ENCODE measurements at regions not wholly inside any gene's neighbourhood (a gene's known extent, or its start where the extent isn't known, plus 50 kb on each side); places are given as distances from the start of the nearest gene placed in this dataset.

GRCh38 chr7:84624927-84625326, 430.3 kb upstream of the SEMA3A start:
- DNase-seq (ENCODE audit: low read depth) = no peak

GRCh38 chr7:84624527-84624926, 429.9 kb upstream of the SEMA3A start:
- DNase-seq (ENCODE audit: low read depth) = no peak

GRCh38 chr7:84617265-84618030, 422.9 kb upstream of the SEMA3A start:
- DNase-seq (ENCODE audit: low read depth) = no peak

GRCh38 chr7:84614821-84615501, 420.4 kb upstream of the SEMA3A start:
- no peak for DNase-seq (ENCODE audit: low read depth)

GRCh38 chr7:84612981-84613681, 418.5 kb upstream of the SEMA3A start:
- DNase-seq (ENCODE audit: low read depth) = no peak

- no peak for DNase-seq (ENCODE audit: low read depth)
Observed at GRCh38 chr7:84611391-84611790, 416.8 kb upstream of the SEMA3A start.

- no peak for DNase-seq (ENCODE audit: low read depth)
Observed at GRCh38 chr7:84610390-84610789, 415.8 kb upstream of the SEMA3A start.

- DNase-seq (ENCODE audit: low read depth) = no peak
Observed at GRCh38 chr7:84605301-84605700, 410.7 kb upstream of the SEMA3A start.

- DNase-seq (ENCODE audit: low read depth) = no peak
Observed at GRCh38 chr7:84603545-84603944, 409.0 kb upstream of the SEMA3A start.

GRCh38 chr7:84595026-84595425, 400.4 kb upstream of the SEMA3A start:
- DNase-seq (ENCODE audit: low read depth) = no peak

GRCh38 chr7:84591897-84592296, 397.3 kb upstream of the SEMA3A start:
- DNase-seq (ENCODE audit: low read depth) = no peak

- no peak for DNase-seq (ENCODE audit: low read depth)
Observed at GRCh38 chr7:84589012-84589411, 394.4 kb upstream of the SEMA3A start.

- no peak for DNase-seq (ENCODE audit: low read depth)
Observed at GRCh38 chr7:84583331-84583730, 388.7 kb upstream of the SEMA3A start.

GRCh38 chr7:84582747-84583146, 388.2 kb upstream of the SEMA3A start:
- no peak for DNase-seq (ENCODE audit: low read depth)

GRCh38 chr7:84578825-84579224, 384.2 kb upstream of the SEMA3A start:
- DNase-seq (ENCODE audit: low read depth) = no peak

GRCh38 chr7:84568781-84569180, 374.2 kb upstream of the SEMA3A start:
- no peak for DNase-seq (ENCODE audit: low read depth)

GRCh38 chr7:84565345-84566074, 370.9 kb upstream of the SEMA3A start:
- no peak for DNase-seq (ENCODE audit: low read depth)

- DNase-seq (ENCODE audit: low read depth) = no peak
Observed at GRCh38 chr7:84553711-84554110, 359.1 kb upstream of the SEMA3A start.

- DNase-seq (ENCODE audit: low read depth) = no peak
Observed at GRCh38 chr7:84549409-84549808, 354.8 kb upstream of the SEMA3A start.

GRCh38 chr7:84548366-84549365, 354.1 kb upstream of the SEMA3A start:
- DNase-seq (ENCODE audit: low read depth) = peak; percentile 41

- no peak for DNase-seq (ENCODE audit: low read depth)
Observed at GRCh38 chr7:84547331-84547730, 352.7 kb upstream of the SEMA3A start.

Measured in non-pigmented ciliary epithelial cell (primary cell).